NCI-H460 (cell line): ENCODE measurements at regions not wholly inside any gene's neighbourhood (a gene's known extent, or its start where the extent isn't known, plus 50 kb on each side); places are given as distances from the start of the nearest gene placed in this dataset.
A peak's percentile ranks its signal among the peaks of the same experiment; 100 is the strongest.

Experiments
- DNase-seq: peaks from one replicate; pipeline ENCODE4 v3.0.0-alpha.2; 2016; ENCODE audit warnings: low read depth; ENCODE audit errors: extremely low read depth

GRCh38 chr12:75844049-75844770, 187.4 kb downstream of the PHLDA1 start:
- DNase-seq, result no peak

- no peak for DNase-seq
These were observed 189.5 kb downstream of the PHLDA1 start for GRCh38 chr12:75842090-75842489.

DNA sequence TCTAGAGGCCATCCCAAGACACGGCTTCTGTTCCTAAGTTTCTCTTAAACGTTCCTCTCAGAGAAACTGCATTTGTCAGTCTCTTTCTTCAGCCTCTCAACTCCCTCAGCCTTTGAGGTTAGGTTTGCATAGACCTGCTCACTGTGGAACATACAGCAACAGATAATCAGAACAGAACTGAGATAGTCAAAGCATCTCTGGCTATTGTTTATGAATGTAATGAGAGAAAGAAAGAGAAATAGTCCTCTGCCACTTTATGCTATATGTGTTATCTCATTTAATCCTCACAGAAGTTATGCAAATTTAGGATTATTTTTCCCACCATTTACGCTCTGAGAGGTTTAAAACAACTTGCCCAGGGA, 190.6 kb downstream of the PHLDA1 start:
- DNase-seq, result no peak

DNA sequence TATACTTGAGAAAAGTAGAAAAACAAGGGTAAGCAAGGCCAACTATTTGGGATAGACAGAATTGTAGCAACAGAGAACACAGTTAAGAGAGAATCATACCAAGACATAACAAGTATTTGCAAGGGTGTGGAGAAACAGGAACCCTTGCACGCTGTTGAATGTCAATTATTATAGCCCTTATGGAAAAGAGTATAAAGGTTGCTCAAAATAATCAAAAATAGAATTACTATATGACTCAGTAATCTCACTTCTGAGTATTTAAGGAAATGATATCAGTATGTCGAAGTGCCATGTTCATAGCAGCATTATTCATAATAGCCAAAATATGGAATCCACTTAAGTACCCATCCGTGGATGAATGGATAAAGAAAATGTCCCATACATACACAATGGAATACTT, 193.3 kb downstream of the PHLDA1 start:
- no peak for DNase-seq

GRCh38 chr12:75837700-75838099, 193.9 kb downstream of the PHLDA1 start:
- no peak for DNase-seq

GRCh38 chr12:75836533-75836932, 195.0 kb downstream of the PHLDA1 start:
- DNase-seq, result no peak

- no peak for DNase-seq
These were observed 197.0 kb downstream of the PHLDA1 start for GRCh38 chr12:75834591-75834990.

DNA sequence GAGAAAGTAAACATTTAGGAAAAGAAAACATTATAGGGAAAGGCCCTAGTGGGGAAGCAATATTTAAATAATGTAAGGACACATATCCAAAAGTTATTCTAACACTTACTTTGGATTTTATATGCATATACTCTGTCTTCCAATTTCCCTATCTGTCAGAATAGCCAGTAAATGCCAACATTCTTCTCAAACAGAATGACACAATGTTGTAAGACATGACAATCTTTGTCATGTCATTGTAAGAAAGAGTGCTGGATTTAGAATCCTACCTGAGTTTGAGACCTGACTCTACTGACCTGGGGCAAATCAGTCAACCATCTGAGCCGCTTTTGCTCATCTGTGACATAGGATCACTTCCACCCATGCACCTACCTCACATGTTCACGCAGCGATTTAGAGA, 198.3 kb downstream of the PHLDA1 start:
- no peak for DNase-seq

GRCh38 chr12:75831402-75831801, 200.2 kb downstream of the PHLDA1 start:
- no peak for DNase-seq

GRCh38 chr12:75827061-75827460, 204.5 kb downstream of the PHLDA1 start:
- DNase-seq, result no peak

- DNase-seq, result no peak
These were observed 205.9 kb downstream of the PHLDA1 start for GRCh38 chr12:75825686-75826085.

- no peak for DNase-seq
These were observed 208.1 kb downstream of the PHLDA1 start for GRCh38 chr12:75823475-75823874.

- DNase-seq, result no peak
These were observed 209.2 kb downstream of the PHLDA1 start for GRCh38 chr12:75822416-75822815.

- DNase-seq, result peak; percentile 30
These were observed 210.6 kb downstream of the PHLDA1 start for GRCh38 chr12:75820848-75821578.

- no peak for DNase-seq
These were observed 211.5 kb downstream of the PHLDA1 start for GRCh38 chr12:75820071-75820470.

DNA sequence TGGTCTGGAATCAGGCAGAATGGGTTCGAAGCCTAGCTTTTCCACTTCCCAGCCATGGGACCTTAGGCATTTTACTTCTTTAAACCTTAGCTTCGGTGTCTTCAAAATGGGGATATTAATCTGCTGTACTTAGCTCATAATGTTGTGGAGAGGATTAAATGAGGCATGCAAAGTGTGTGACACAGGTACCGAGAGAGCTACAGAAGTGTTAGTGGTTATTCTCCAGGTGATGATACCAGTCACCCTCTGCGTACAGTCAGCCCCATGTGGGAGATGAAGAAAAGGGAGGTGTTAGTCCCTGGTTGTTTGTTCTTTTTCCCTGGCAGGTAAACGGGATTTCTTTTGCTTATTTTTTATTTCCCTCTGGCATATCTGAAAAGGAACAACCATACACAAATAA, 212.1 kb downstream of the PHLDA1 start:
- DNase-seq, result no peak

- no peak for DNase-seq
These were observed 212.7 kb downstream of the PHLDA1 start for GRCh38 chr12:75818863-75819262.

- DNase-seq, result peak; percentile 50
These were observed 214.7 kb downstream of the PHLDA1 start for GRCh38 chr12:75816897-75817296.

- DNase-seq, result no peak
These were observed 215.8 kb downstream of the PHLDA1 start for GRCh38 chr12:75815756-75816155.

GRCh38 chr12:75814851-75815754, 216.5 kb downstream of the PHLDA1 start:
- DNase-seq, result no peak

GRCh38 chr12:75813072-75813471, 218.5 kb downstream of the PHLDA1 start:
- DNase-seq, result no peak
